Stimulated activated CD4-positive, alpha-beta T cell treated with anti-CD3 and anti-CD28 coated beads, Interleukin-12 subunit alpha, Interleukin-12 subunit beta, amount 100 ng/mL, for 48 hours (primary cell): ENCODE measurements at regions not wholly inside any gene's neighbourhood (a gene's known extent, or its start where the extent isn't known, plus 50 kb on each side); places are given as distances from the start of the nearest gene placed in this dataset.
"Not testable (repeated sequence)": the region's sequence is repeated elsewhere in the genome, so short reads cannot be mapped to it uniquely, and the experiment has no call there.

ENCODE experiments used
- DNase-seq, 3 donors: peaks; one replicate each; pipeline ENCODE4 v3.0.0-alpha.2; 2020; ENCODE audit warnings: low read depth in 2 of 3, low spot score in 1 of 3

GRCh38 chr9:86633945-86634344 lies 279.7 kb upstream of the TUT7 start:
- no peak for DNase-seq

GRCh38 chr9:86632537-86632936 lies 278.3 kb upstream of the TUT7 start:
- DNase-seq = no peak

- DNase-seq = no peak
Measured at GRCh38 chr9:86629530-86629929, 275.3 kb upstream of the TUT7 start.

GRCh38 chr9:86626802-86627201 lies 272.6 kb upstream of the TUT7 start:
- DNase-seq = no peak

- DNase-seq = no peak
Measured at GRCh38 chr9:86624630-86625029, 270.4 kb upstream of the TUT7 start.

- no peak for DNase-seq
Measured at GRCh38 chr9:86614871-86615849, 260.9 kb upstream of the TUT7 start.

GRCh38 chr9:86613943-86614342 lies 259.7 kb upstream of the TUT7 start:
- no peak for DNase-seq

- not testable (repeated sequence) for DNase-seq
Measured at GRCh38 chr9:86611534-86611933, 257.3 kb upstream of the TUT7 start.

GRCh38 chr9:86605303-86605702 lies 251.1 kb upstream of the TUT7 start:
- no peak for DNase-seq

- DNase-seq = no peak
Measured at GRCh38 chr9:86604741-86605140, 250.5 kb upstream of the TUT7 start.

- no peak for DNase-seq
Measured at GRCh38 chr9:86602715-86603114, 248.5 kb upstream of the TUT7 start.

GRCh38 chr9:86601697-86602096 lies 247.5 kb upstream of the TUT7 start:
- DNase-seq = no peak

GRCh38 chr9:86600977-86601376 lies 246.8 kb upstream of the TUT7 start:
- no peak for DNase-seq

GRCh38 chr9:86600291-86600690 lies 246.1 kb upstream of the TUT7 start:
- no peak for DNase-seq

- no peak for DNase-seq
Measured at GRCh38 chr9:86599561-86599960, 245.4 kb upstream of the TUT7 start.

GRCh38 chr9:86598411-86599239 lies 244.4 kb upstream of the TUT7 start:
- DNase-seq = no peak

GRCh38 chr9:86594724-86595123 lies 240.5 kb upstream of the TUT7 start:
- DNase-seq = no peak

GRCh38 chr9:86591472-86591871 lies 237.3 kb upstream of the TUT7 start:
- no peak for DNase-seq

GRCh38 chr9:86589730-86590129 lies 235.5 kb upstream of the TUT7 start:
- no peak for DNase-seq

GRCh38 chr9:86589273-86589672 lies 235.1 kb upstream of the TUT7 start:
- no peak for DNase-seq

- DNase-seq = no peak
Measured at GRCh38 chr9:86586144-86586494, 231.9 kb upstream of the TUT7 start.
